Endothelial cell of umbilical vein (primary cell): ENCODE measurements at regions not wholly inside any gene's neighbourhood (a gene's known extent, or its start where the extent isn't known, plus 50 kb on each side); places are given as distances from the start of the nearest gene placed in this dataset.

Source experiments
- BruUV-seq: library from RNA; stranded (reverse); fragments of 400-500 nt; replicated peaks from 2 replicates; lab custom pipeline; 2021; lab: Mats Ljungman, UMichigan
- CTCF ChIA-PET: fragments of 300-600, 350-600 bp; sonication (Branson Sonifier 250); formaldehyde crosslinking; loops from one replicate; lab custom pipeline; 2021; ENCODE audit warnings: antibody characterized with exemption, inconsistent platforms; lab: Charles Lee
- POLR2A ChIA-PET: fragments of 300-600, 350-600 bp; sonication (Branson Sonifier 250); formaldehyde crosslinking; loops from one replicate; lab custom pipeline; 2021; ENCODE audit warnings: antibody characterized with exemption, inconsistent platforms; lab: Charles Lee
- DNase-seq: peaks from one replicate; pipeline ENCODE4 v3.0.0-alpha.2; 2011; ENCODE audit warnings: low read depth, low spot score
- FAIRE-seq: peaks from 2 replicates; lab custom pipeline; 2011; peaks lifted over from hg19 to GRCh38; lab: Jason Lieb, UNC
- H2AFZ ChIP-seq: 2 replicates; pipeline ENCODE4 v1.6.0; 2012; ENCODE audit warnings: low read depth, low read length, control low read depth, inconsistent platforms
- H3K27ac ChIP-seq: 2 replicates; pipeline ENCODE4 v1.5.1; 2011; ENCODE audit warnings: low read depth, mild to moderate bottlenecking, control low read depth, low read length, moderate library complexity; ENCODE audit not compliant: insufficient read depth
- H3K27me3 ChIP-seq, 2 experiments: 2 replicates each; pipeline versions ENCODE4 v1.6.0 to v1.6.1; 2011; ENCODE audit warnings: low read length in 2 of 2, mixed read lengths in 1 of 2; ENCODE audit not compliant: control insufficient read depth in 2 of 2, insufficient read depth in 2 of 2
- H3K36me3 ChIP-seq, 2 experiments: 2 replicates in 1 of 2; 3 replicates in 1 of 2; pipeline ENCODE4 v1.5.1; 2011; ENCODE audit warnings: low read length in 2 of 2, mild to moderate bottlenecking in 1 of 2, moderate library complexity in 1 of 2; ENCODE audit not compliant: control insufficient read depth in 2 of 2, insufficient read depth in 2 of 2; ENCODE audit errors: extremely low read depth in 1 of 2
- H3K4me1 ChIP-seq: 3 replicates; pipeline ENCODE4 v1.5.1; 2011; ENCODE audit warnings: mild to moderate bottlenecking, low read length; ENCODE audit not compliant: control insufficient read depth, insufficient read depth; ENCODE audit errors: extremely low read depth
- H3K4me2 ChIP-seq: 2 replicates; pipeline ENCODE4 v1.6.1; 2011; ENCODE audit warnings: low read length, control low read depth, mixed read lengths; ENCODE audit not compliant: insufficient read depth
- H3K4me3 ChIP-seq, 3 experiments: fragments of 200-600 bp in 1 of 3; sonication (generic), shearing (Covaris generic) in 1 of 3; replicated peaks in 1 of 3; 2 replicates each; pipeline ENCODE4 v1.5.1; 2011 to 2016; ENCODE audit warnings: control low read depth in 3 of 3, low read length in 3 of 3, mild to moderate bottlenecking in 2 of 3, inconsistent platforms in 1 of 3, low read depth in 1 of 3, moderate library complexity in 1 of 3; ENCODE audit not compliant: insufficient read depth in 1 of 3
- H3K79me2 ChIP-seq: 2 replicates; pipeline ENCODE4 v1.6.0; 2012; ENCODE audit warnings: low read length, inconsistent platforms; ENCODE audit not compliant: control insufficient read depth, insufficient read depth
- H3K9ac ChIP-seq: replicated peaks from 2 replicates; pipeline ENCODE3; 2011; ENCODE audit warnings: low read length, control low read depth; ENCODE audit not compliant: insufficient read depth; ENCODE audit errors: extremely low read depth
- H3K9me1 ChIP-seq: replicated peaks from 3 replicates; pipeline ENCODE4 v1.6.0; 2011; ENCODE audit warnings: mild to moderate bottlenecking, low read length; ENCODE audit not compliant: control insufficient read depth, insufficient read depth; ENCODE audit errors: extremely low read depth
- H3K9me3 ChIP-seq: replicated peaks from 2 replicates; pipeline ENCODE4 v1.5.1; 2012; ENCODE audit warnings: low read length, inconsistent platforms; ENCODE audit not compliant: control insufficient read depth, insufficient read depth
- H4K20me1 ChIP-seq: replicated peaks from 2 replicates; pipeline ENCODE3; 2011; ENCODE audit warnings: mild to moderate bottlenecking, low read length; ENCODE audit not compliant: control insufficient read depth, insufficient read depth; ENCODE audit errors: extremely low read depth
- EZH2 ChIP-seq: IDR thresholded peaks from 2 replicates; pipeline ENCODE4 v1.6.1; 2012; ENCODE audit warnings: borderline replicate concordance, low read depth, mild to moderate bottlenecking, moderate library complexity, low read length, inconsistent platforms; ENCODE audit not compliant: severe bottlenecking
- FOS ChIP-seq: IDR thresholded peaks from 2 replicates; pipeline ENCODE4 v1.6.1; 2011; ENCODE audit warnings: mild to moderate bottlenecking, low read length, moderate library complexity, borderline replicate concordance; ENCODE audit not compliant: insufficient read depth
- GATA2 ChIP-seq: IDR thresholded peaks from 2 replicates; pipeline ENCODE4 v1.7.0; 2011; ENCODE audit warnings: low read depth, mild to moderate bottlenecking, moderate library complexity, mixed read lengths, low read length; ENCODE audit not compliant: insufficient read length, insufficient read depth
- JUN ChIP-seq: IDR thresholded peaks from 2 replicates; pipeline ENCODE4 v1.6.1; 2011; ENCODE audit warnings: borderline replicate concordance, low read depth; ENCODE audit not compliant: insufficient read length, insufficient read depth
- MAX ChIP-seq: IDR thresholded peaks from 2 replicates; pipeline ENCODE4 v1.6.1; 2011; ENCODE audit not compliant: insufficient read depth, insufficient read length
- MYC ChIP-seq: IDR thresholded peaks from one replicate; pipeline ENCODE4 v1.6.1; 2011; ENCODE audit warnings: mild to moderate bottlenecking, low read depth, low read length
- POLR2AphosphoS5 ChIP-seq: IDR thresholded peaks from 2 replicates; pipeline ENCODE4 v1.6.1; 2012; ENCODE audit warnings: low read depth, mild to moderate bottlenecking, control low read depth, low read length, moderate library complexity; ENCODE audit not compliant: insufficient read depth
- dilution Hi-C: fragments of 300-500 bp; cut with MboI; formaldehyde crosslinking; loops from one replicate; pipeline ENCODE4 v1.15.0; 2019; ENCODE audit warnings: low sequenced_read_pairs; ENCODE audit not compliant: extremely low pct_ligation_motif_present
- intact Hi-C: fragments of 100-400 bp; cut with micrococcal nuclease; formaldehyde crosslinking; loops from one replicate; pipeline ENCODE4 v1.10.0; 2022

GRCh38 chr4:104351706-104352105 lies 143.0 kb downstream of the CXXC4 start:
- H3K4me3 ChIP-seq, result no peak overlapping the region
- no peak overlapping the region for H3K9ac ChIP-seq
- no peak overlapping the region for H3K4me2 ChIP-seq
- peaks cover 15% of the 10 kb centered on the region for H3K9me3 ChIP-seq
- ChIA-PET CTCF (no interaction called here), POLR2A (no interaction called here)
- H4K20me1 ChIP-seq, result no peaks in the 10 kb centered on the region
- no peaks in the 10 kb centered on the region for H3K27me3 ChIP-seq
- dilution Hi-C loops (no loop called here), intact Hi-C loops (no loop called here)
- DNase-seq, result no peak
- BruUV-seq, result no TSS peak
- H3K36me3 ChIP-seq, result no peaks in the 10 kb centered on the region
- no peaks in the 10 kb centered on the region for H3K9me1 ChIP-seq
- TF ChIP-seq EZH2 (no peak), MYC (no peak), MAX (no peak), GATA2 (no peak)
- H3K79me2 ChIP-seq, result no peaks in the 10 kb centered on the region
- H3K27ac ChIP-seq, result no peak overlapping the region
- FAIRE-seq, result no peak
- no peaks in the 10 kb centered on the region for H3K4me1 ChIP-seq
- no peak overlapping the region for H2AFZ ChIP-seq

GRCh38 chr4:104345598-104346242 lies 149.0 kb downstream of the CXXC4 start:
- no peak for FAIRE-seq
- Histone ChIP-seq H3K4me3 (no peak overlapping the region), H2AFZ (no peak overlapping the region), H3K9me3 (peaks cover 1% of the 10 kb centered on the region), H3K27ac (no peak overlapping the region), H3K27me3 (no peaks in the 10 kb centered on the region), H3K4me1 (no peaks in the 10 kb centered on the region), H3K4me2 (no peak overlapping the region), H3K79me2 (no peaks in the 10 kb centered on the region), H3K9me1 (no peaks in the 10 kb centered on the region), H3K9ac (no peak overlapping the region), H4K20me1 (no peaks in the 10 kb centered on the region), H3K36me3 (no peaks in the 10 kb centered on the region)
- no peak for DNase-seq
- no TSS peak for BruUV-seq
- CTCF ChIA-PET, result no interaction called here
- intact Hi-C loops, result no loop called here
- no peak for TF ChIP-seq JUN
- TF ChIP-seq POLR2AphosphoS5, result no peak
- no peak for TF ChIP-seq EZH2
- no peak for TF ChIP-seq MAX
- no peak for TF ChIP-seq FOS
- TF ChIP-seq GATA2, result no peak
- no peak for TF ChIP-seq MYC
- POLR2A ChIA-PET, result no interaction called here
- dilution Hi-C loops, result no loop called here
